Adipocyte (in vitro differentiated cells): ENCODE measurements at regions not wholly inside any gene's neighbourhood (a gene's known extent, or its start where the extent isn't known, plus 50 kb on each side); places are given as distances from the start of the nearest gene placed in this dataset.

Experiments
- DNase-seq: peaks from one replicate; pipeline ENCODE4 v3.0.0-alpha.2; 2015; ENCODE audit warnings: low read depth
- H3K27me3 ChIP-seq: replicated peaks from 2 replicates; pipeline ENCODE4 v1.7.0; 2013; ENCODE audit warnings: mild to moderate bottlenecking, low read length, moderate library complexity; ENCODE audit not compliant: control insufficient read depth, insufficient read depth
- H3K36me3 ChIP-seq: 2 replicates; pipeline ENCODE4 v1.7.0; 2013; ENCODE audit warnings: low read length, mild to moderate bottlenecking, moderate library complexity; ENCODE audit not compliant: control insufficient read depth, insufficient read depth, severe bottlenecking
- H3K4me1 ChIP-seq: 2 replicates; pipeline ENCODE4 v1.7.0; 2013; ENCODE audit warnings: mild to moderate bottlenecking, low read length, moderate library complexity; ENCODE audit not compliant: control insufficient read depth, insufficient read depth
- H3K4me3 ChIP-seq: 2 replicates; pipeline ENCODE4 v1.7.0; 2013; ENCODE audit warnings: mild to moderate bottlenecking, low read length, moderate library complexity
- H3K9ac ChIP-seq: 2 replicates; pipeline ENCODE4 v1.7.0; 2013; ENCODE audit warnings: mild to moderate bottlenecking, low read length, moderate library complexity
- H3K9me3 ChIP-seq: 2 replicates; pipeline ENCODE4 v1.7.0; 2013; ENCODE audit warnings: mild to moderate bottlenecking, low read length, moderate library complexity; ENCODE audit not compliant: control insufficient read depth

- H3K4me1 ChIP-seq, result peaks cover 25% of the 10 kb centered on the region
- H3K36me3 ChIP-seq, result no peaks in the 10 kb centered on the region
- no peak overlapping the region for H3K9ac ChIP-seq
- no peak overlapping the region for H3K4me3 ChIP-seq
- no peaks in the 10 kb centered on the region for H3K27me3 ChIP-seq
- no peak for DNase-seq
- no peaks in the 10 kb centered on the region for H3K9me3 ChIP-seq
Measured at GRCh38 chr6:113598786-113599185, 258.4 kb upstream of the MARCKS start.

- H3K36me3 ChIP-seq, result no peaks in the 10 kb centered on the region
- DNase-seq, result peak; percentile 24
Measured at GRCh38 chr6:113599444-113599843, 257.7 kb upstream of the MARCKS start.

GRCh38 chr6:113600551-113601339 is 256.4 kb upstream of the MARCKS start:
- DNase-seq, result no peak
- Histone ChIP-seq H3K36me3 (no peaks in the 10 kb centered on the region), H3K4me3 (no peak overlapping the region), H3K4me1 (peaks cover 22% of the 10 kb centered on the region), H3K9ac (no peak overlapping the region), H3K9me3 (no peaks in the 10 kb centered on the region), H3K27me3 (no peaks in the 10 kb centered on the region)

More at GRCh38 chr6:113599444-113599843, 257.7 kb upstream of the MARCKS start:
- no peak overlapping the region for H3K4me3 ChIP-seq
- no peaks in the 10 kb centered on the region for H3K9me3 ChIP-seq
- H3K27me3 ChIP-seq, result no peaks in the 10 kb centered on the region
- peaks cover 28% of the 10 kb centered on the region for H3K4me1 ChIP-seq
- H3K9ac ChIP-seq, result no peak overlapping the region

- Histone ChIP-seq H3K27me3 (no peaks in the 10 kb centered on the region), H3K36me3 (no peaks in the 10 kb centered on the region)
Measured at GRCh38 chr6:113607821-113608545, 249.2 kb upstream of the MARCKS start.

GRCh38 chr6:113610377-113610988 is 246.7 kb upstream of the MARCKS start:
- no peaks in the 10 kb centered on the region for H3K27me3 ChIP-seq
- no peak overlapping the region for H3K4me3 ChIP-seq
- no peaks in the 10 kb centered on the region for H3K4me1 ChIP-seq
- H3K36me3 ChIP-seq, result no peaks in the 10 kb centered on the region
- no peak for DNase-seq
- no peak overlapping the region for H3K9ac ChIP-seq
- H3K9me3 ChIP-seq, result no peaks in the 10 kb centered on the region

More at GRCh38 chr6:113607821-113608545, 249.2 kb upstream of the MARCKS start:
- no peak for DNase-seq
- Histone ChIP-seq H3K9ac (no peak overlapping the region), H3K4me1 (peaks cover 3% of the 10 kb centered on the region), H3K9me3 (no peaks in the 10 kb centered on the region), H3K4me3 (no peak overlapping the region)

- H3K4me3 ChIP-seq, result no peak overlapping the region
- DNase-seq, result no peak
- H3K9me3 ChIP-seq, result no peaks in the 10 kb centered on the region
- H3K27me3 ChIP-seq, result no peaks in the 10 kb centered on the region
- no peaks in the 10 kb centered on the region for H3K36me3 ChIP-seq
- no peaks in the 10 kb centered on the region for H3K4me1 ChIP-seq
- no peak overlapping the region for H3K9ac ChIP-seq
Measured at GRCh38 chr6:113616701-113617274, 240.4 kb upstream of the MARCKS start.

GRCh38 chr6:113619077-113619476 is 238.1 kb upstream of the MARCKS start:
- no peaks in the 10 kb centered on the region for H3K27me3 ChIP-seq
- H3K9ac ChIP-seq, result no peak overlapping the region
- no peaks in the 10 kb centered on the region for H3K36me3 ChIP-seq
- no peak overlapping the region for H3K4me3 ChIP-seq
- H3K4me1 ChIP-seq, result no peaks in the 10 kb centered on the region
- no peak for DNase-seq
- no peaks in the 10 kb centered on the region for H3K9me3 ChIP-seq

- DNase-seq, result no peak
- H3K4me3 ChIP-seq, result no peak overlapping the region
- H3K4me1 ChIP-seq, result no peaks in the 10 kb centered on the region
- no peaks in the 10 kb centered on the region for H3K9me3 ChIP-seq
- no peaks in the 10 kb centered on the region for H3K36me3 ChIP-seq
- no peak overlapping the region for H3K9ac ChIP-seq
- no peaks in the 10 kb centered on the region for H3K27me3 ChIP-seq
Measured at GRCh38 chr6:113620386-113620785, 236.8 kb upstream of the MARCKS start.

- no peak for DNase-seq
Measured at GRCh38 chr6:113622254-113622653, 234.9 kb upstream of the MARCKS start.

GRCh38 chr6:113623129-113623528 is 234.0 kb upstream of the MARCKS start:
- Histone ChIP-seq H3K36me3 (no peaks in the 10 kb centered on the region), H3K27me3 (no peaks in the 10 kb centered on the region), H3K9me3 (no peaks in the 10 kb centered on the region), H3K4me3 (no peak overlapping the region), H3K4me1 (no peaks in the 10 kb centered on the region), H3K9ac (no peak overlapping the region)
- DNase-seq, result no peak

More at GRCh38 chr6:113622254-113622653, 234.9 kb upstream of the MARCKS start:
- Histone ChIP-seq H3K9ac (no peak overlapping the region), H3K4me3 (no peak overlapping the region), H3K27me3 (no peaks in the 10 kb centered on the region), H3K4me1 (no peaks in the 10 kb centered on the region), H3K9me3 (no peaks in the 10 kb centered on the region), H3K36me3 (no peaks in the 10 kb centered on the region)

- no peak for DNase-seq
- no peaks in the 10 kb centered on the region for H3K36me3 ChIP-seq
- H3K4me3 ChIP-seq, result no peak overlapping the region
- H3K4me1 ChIP-seq, result peaks cover 16% of the 10 kb centered on the region
- H3K27me3 ChIP-seq, result no peaks in the 10 kb centered on the region
- H3K9me3 ChIP-seq, result no peaks in the 10 kb centered on the region
- no peak overlapping the region for H3K9ac ChIP-seq
Measured at GRCh38 chr6:113625850-113626249, 231.3 kb upstream of the MARCKS start.
